Adrenal gland (tissue), 5 donors: ENCODE measurements at regions not wholly inside any gene's neighbourhood (a gene's known extent, or its start where the extent isn't known, plus 50 kb on each side); places are given as distances from the start of the nearest gene placed in this dataset.

ENCODE experiments used
- POLR2A ChIP-seq, 2 donors: fragments of 450-650 bp; IDR thresholded peaks; one replicate each; pipeline ENCODE4 v1.6.1; 2017; ENCODE audit warnings: antibody characterized with exemption in 2 of 2, mild to moderate bottlenecking in 2 of 2, moderate library complexity in 1 of 2
- TF ChIP-seq, protein P1 (sequence below), 6 experiments: fragments of 450-650 bp in 4 of 6; fragments of 200-600 bp in 2 of 6; sonication (generic) in 1 of 6; IDR thresholded peaks; 1 replicate in 5 of 6; 2 replicates in 1 of 6; pipeline versions ENCODE4 v1.5.1 to v1.8.0; 2016 to 2021; ENCODE audit warnings: antibody characterized with exemption in 6 of 6, mild to moderate bottlenecking in 2 of 6, moderate library complexity in 1 of 6
- donor health status: DM: no; HTN: no; CAD: no.

- TF ChIP-seq POLR2A (IDR thresholded peaks at IDR 0.05) = no peak
- TF ChIP-seq, protein P1, sequence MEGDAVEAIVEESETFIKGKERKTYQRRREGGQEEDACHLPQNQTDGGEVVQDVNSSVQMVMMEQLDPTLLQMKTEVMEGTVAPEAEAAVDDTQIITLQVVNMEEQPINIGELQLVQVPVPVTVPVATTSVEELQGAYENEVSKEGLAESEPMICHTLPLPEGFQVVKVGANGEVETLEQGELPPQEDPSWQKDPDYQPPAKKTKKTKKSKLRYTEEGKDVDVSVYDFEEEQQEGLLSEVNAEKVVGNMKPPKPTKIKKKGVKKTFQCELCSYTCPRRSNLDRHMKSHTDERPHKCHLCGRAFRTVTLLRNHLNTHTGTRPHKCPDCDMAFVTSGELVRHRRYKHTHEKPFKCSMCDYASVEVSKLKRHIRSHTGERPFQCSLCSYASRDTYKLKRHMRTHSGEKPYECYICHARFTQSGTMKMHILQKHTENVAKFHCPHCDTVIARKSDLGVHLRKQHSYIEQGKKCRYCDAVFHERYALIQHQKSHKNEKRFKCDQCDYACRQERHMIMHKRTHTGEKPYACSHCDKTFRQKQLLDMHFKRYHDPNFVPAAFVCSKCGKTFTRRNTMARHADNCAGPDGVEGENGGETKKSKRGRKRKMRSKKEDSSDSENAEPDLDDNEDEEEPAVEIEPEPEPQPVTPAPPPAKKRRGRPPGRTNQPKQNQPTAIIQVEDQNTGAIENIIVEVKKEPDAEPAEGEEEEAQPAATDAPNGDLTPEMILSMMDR (IDR thresholded peaks at IDR 0.05) = no peak
Observed at GRCh38 chr6:163728442-163729126, 314.1 kb downstream of the QKI start.
